AG04449 (cell line): ENCODE measurements at regions not wholly inside any gene's neighbourhood (a gene's known extent, or its start where the extent isn't known, plus 50 kb on each side); places are given as distances from the start of the nearest gene placed in this dataset.

Experiments
- CTCF ChIA-PET: fragments of 350-600 bp; formaldehyde crosslinking; extraction: SDS; loops from one replicate; lab custom pipeline; 2021; ENCODE audit warnings: antibody characterized with exemption; lab: Yijun Ruan, JAX
- POLR2A ChIA-PET: fragments of 400-600, 350-600 bp; formaldehyde crosslinking; extraction: SDS; loops from one replicate; lab custom pipeline; 2020; ENCODE audit warnings: antibody characterized with exemption, inconsistent platforms; lab: Yijun Ruan, JAX
- DNase-seq: peaks from one replicate; pipeline ENCODE4 v3.0.0-alpha.2; 2010; ENCODE audit warnings: low read depth, low spot score
- H3K4me3 ChIP-seq: 2 replicates; pipeline ENCODE4 v1.5.1; 2011; ENCODE audit warnings: low read depth, mild to moderate bottlenecking, control low read depth, low read length
- CTCF ChIP-seq: IDR thresholded peaks from one replicate; pipeline ENCODE4 v1.5.1; 2011; ENCODE audit warnings: mild to moderate bottlenecking, moderate library complexity, low read length, control low read depth, inconsistent platforms; ENCODE audit not compliant: insufficient read depth; ENCODE audit errors: missing control alignments

GRCh38 chr15:38826880-38827279, 262.3 kb upstream of the RASGRP1 start:
- H3K4me3 ChIP-seq = no peak overlapping the region
- no peak for TF ChIP-seq CTCF
- ChIA-PET CTCF (interaction anchor here (1.1 to 2.5 kb wide), 4 partner anchors 10 to 119 kb away, joined by 3 to 12 read pairs (median 3); no protein-coding TSS in a partner anchor), POLR2A (no interaction called here)
- no peak for DNase-seq

- no peak for DNase-seq
- CTCF ChIA-PET = interaction anchor here (1.2 to 1.6 kb wide), 2 partner anchors 11 to 137 kb away, joined by 3 read pairs; no protein-coding TSS in a partner anchor
- no peak for TF ChIP-seq CTCF
- no peak overlapping the region for H3K4me3 ChIP-seq
- POLR2A ChIA-PET = interaction anchor here (1.1 to 1.2 kb wide), 2 partner anchors 15 to 66 kb away, joined by 4 to 6 read pairs; no protein-coding TSS in a partner anchor
Measured at GRCh38 chr15:38828031-38828532, 263.5 kb upstream of the RASGRP1 start.

- no peak for TF ChIP-seq CTCF
- DNase-seq = no peak
- CTCF ChIA-PET = interaction anchor here (1.2 to 1.6 kb wide), 2 partner anchors 12 to 138 kb away, joined by 3 read pairs; no protein-coding TSS in a partner anchor
- POLR2A ChIA-PET = no interaction called here
- H3K4me3 ChIP-seq = no peak overlapping the region
Measured at GRCh38 chr15:38829086-38829485, 264.5 kb upstream of the RASGRP1 start.

GRCh38 chr15:38842226-38842625, 277.6 kb upstream of the RASGRP1 start:
- TF ChIP-seq CTCF = no peak
- no peak for DNase-seq
- H3K4me3 ChIP-seq = no peak overlapping the region
- CTCF ChIA-PET = interaction anchor here (0.9 to 2.1 kb wide), 8 partner anchors 9 to 738 kb away, joined by 3 to 16 read pairs (median 4); no protein-coding TSS in a partner anchor
- POLR2A ChIA-PET = interaction anchor here (1.1 to 1.2 kb wide), 3 partner anchors 14 to 740 kb away, joined by 3 to 4 read pairs (median 4); no protein-coding TSS in a partner anchor

- ChIA-PET CTCF (interaction anchor here (0.7 to 2.1 kb wide), 8 partner anchors 10 to 312 kb away, joined by 3 to 16 read pairs (median 4); no protein-coding TSS in a partner anchor), POLR2A (interaction anchor here (0.7 to 1.4 kb wide), 7 partner anchors 15 to 129 kb away, joined by 3 to 6 read pairs (median 3); no protein-coding TSS in a partner anchor)
- no peak for TF ChIP-seq CTCF
- no peak for DNase-seq
- no peak overlapping the region for H3K4me3 ChIP-seq
Measured at GRCh38 chr15:38843051-38843501, 278.5 kb upstream of the RASGRP1 start.
